ENCODE measurements at regions not wholly inside any gene's neighbourhood (a gene's known extent, or its start where the extent isn't known, plus 50 kb on each side); places are given as distances from the start of the nearest gene placed in this dataset.

- TF ChIP-seq FOSL2 (IDR thresholded peaks at IDR 0.05; ENCODE audit: borderline replicate concordance, low read depth) (no peak), ELF1 (IDR thresholded peaks at IDR 0.05) (no peak), JUND (IDR thresholded peaks at IDR 0.05) (no peak), RXRA (IDR thresholded peaks at IDR 0.05; ENCODE audit: borderline replicate concordance, low read depth) (no peak)
Observed at GRCh38 chr2:138867341-138867740, 87.2 kb upstream of the NXPH2 start (continued).

GRCh38 chr2:138866797-138867196, 86.6 kb upstream of the NXPH2 start:
- Histone ChIP-seq H3K9ac (no peak overlapping the region), H2AFZ (ENCODE audit: low read depth) (no peak overlapping the region), H3K27ac (ENCODE audit: low read depth in 2 of 2, low read length in 1 of 2) (no peak overlapping the region), H3K9me2 (no peaks in the 10 kb centered on the region), H3K79me2 (ENCODE audit: insufficient read depth) (no peaks in the 10 kb centered on the region), H3K36me3 (replicated peaks in 1 of 2; ENCODE audit: control insufficient read depth in 1 of 2, insufficient read depth in 2 of 2, low read length in 1 of 2) (no peaks in the 10 kb centered on the region), H3K4me2 (no peak overlapping the region), H3K4me3 (ENCODE audit: low read depth in 2 of 2, low read length in 1 of 2) (no peak overlapping the region), H3K9me3 (no peaks in the 10 kb centered on the region), H3K27me3 (ENCODE audit: insufficient read depth) (no peaks in the 10 kb centered on the region), H4K20me1 (ENCODE audit: insufficient read depth) (no peaks in the 10 kb centered on the region), H3K4me1 (ENCODE audit: control insufficient read depth in 1 of 2, insufficient read depth in 2 of 2, low read depth in 1 of 2, low read length in 1 of 2) (no peaks in the 10 kb centered on the region; a peak in 1 of 4 replicates), H3F3A (replicated peaks; ENCODE audit: insufficient read depth) (no peaks in the 10 kb centered on the region)
- no peak for DNase-seq
- TF ChIP-seq SIN3A (IDR thresholded peaks at IDR 0.05; ENCODE audit: borderline replicate concordance, low read depth, low read length) (no peak), EZH2phosphoT487 (IDR thresholded peaks at IDR 0.05; ENCODE audit: borderline replicate concordance, low read depth) (no peak), TEAD4 (IDR thresholded peaks at IDR 0.05; ENCODE audit: borderline replicate concordance, insufficient read depth) (no peak)
- ChIA-PET CTCF (no interaction called here), POLR2A (no interaction called here)

- Histone ChIP-seq H4K20me1 (ENCODE audit: insufficient read depth) (no peaks in the 10 kb centered on the region), H3K27me3 (ENCODE audit: insufficient read depth) (no peaks in the 10 kb centered on the region), H3K4me1 (ENCODE audit: control insufficient read depth in 1 of 2, insufficient read depth in 2 of 2, low read depth in 1 of 2, low read length in 1 of 2) (no peaks in the 10 kb centered on the region), H3K4me2 (no peak overlapping the region), H3K4me3 (ENCODE audit: low read depth in 2 of 2, low read length in 1 of 2) (no peak overlapping the region), H3K36me3 (replicated peaks in 1 of 2; ENCODE audit: control insufficient read depth in 1 of 2, insufficient read depth in 2 of 2, low read length in 1 of 2) (no peaks in the 10 kb centered on the region), H3K79me2 (ENCODE audit: insufficient read depth) (no peaks in the 10 kb centered on the region), H3K27ac (ENCODE audit: low read depth in 2 of 2, low read length in 1 of 2) (no peak overlapping the region), H3K9ac (no peak overlapping the region), H3K9me2 (no peaks in the 10 kb centered on the region), H3K9me3 (no peaks in the 10 kb centered on the region), H2AFZ (ENCODE audit: low read depth) (no peak overlapping the region), H3F3A (replicated peaks; ENCODE audit: insufficient read depth) (no peaks in the 10 kb centered on the region)
- TF ChIP-seq USF2 (IDR thresholded peaks at IDR 0.05; ENCODE audit: borderline replicate concordance, low read depth, low read length) (no peak), GABPA (IDR thresholded peaks at IDR 0.05; ENCODE audit: low read depth) (no peak), TEAD4 (IDR thresholded peaks at IDR 0.05; ENCODE audit: borderline replicate concordance, insufficient read depth) (no peak), IRF3 (IDR thresholded peaks at IDR 0.05; ENCODE audit: low read depth, low read length) (no peak), USF1 (IDR thresholded peaks at IDR 0.05; ENCODE audit: borderline replicate concordance, low read depth) (no peak), RAD21 (IDR thresholded peaks at IDR 0.05; ENCODE audit: low read length) (no peak), GATA2 (CRISPR knock-in tag; IDR thresholded peaks at IDR 0.05) (no peak), MXI1 (IDR thresholded peaks at IDR 0.05; ENCODE audit: low read depth, low read length) (no peak), EP300 (IDR thresholded peaks at IDR 0.05; ENCODE audit: borderline replicate concordance in 1 of 2, low read depth in 1 of 2, low read length in 1 of 2) (no peak), MAX (IDR thresholded peaks at IDR 0.05; ENCODE audit: low read depth) (no peak)
- POLR2A ChIA-PET: no interaction called here
- no peak for DNase-seq
- CTCF ChIA-PET: interaction anchor here (1.4 kb wide), 1 partner anchor 8 kb away, joined by 3 read pairs; no protein-coding TSS in a partner anchor
- WGBS (ENCODE audit: low lambda C conversion rate): 49% methylated on average over 3 of the region's 3 CpGs
Observed at GRCh38 chr2:138853761-138854160, 73.6 kb upstream of the NXPH2 start.

All from SK-N-SH (cell line).